Activated CD8-positive, alpha-beta memory T cell treated with anti-CD3 and anti-CD28 coated beads, Interleukin-2, amount 50 U/mL, for 4 hours (primary cell): ENCODE measurements at regions not wholly inside any gene's neighbourhood (a gene's known extent, or its start where the extent isn't known, plus 50 kb on each side); places are given as distances from the start of the nearest gene placed in this dataset.

ENCODE experiments used
- DNase-seq: peaks from one replicate; pipeline ENCODE4 v3.0.0-alpha.2; 2020

- DNase-seq: no peak
Observed at GRCh38 chr3:152155246-152156020, 113.3 kb upstream of the MBNL1 start.

- DNase-seq: no peak
Observed at GRCh38 chr3:152156880-152157279, 111.8 kb upstream of the MBNL1 start.

- no peak for DNase-seq
Observed at GRCh38 chr3:152157337-152157736, 111.4 kb upstream of the MBNL1 start.

GRCh38 chr3:152159328-152159727 lies 109.4 kb upstream of the MBNL1 start:
- DNase-seq: no peak

GRCh38 chr3:152160350-152161011 lies 108.2 kb upstream of the MBNL1 start:
- no peak for DNase-seq

- DNase-seq: no peak
Observed at GRCh38 chr3:152172460-152172859, 96.3 kb upstream of the MBNL1 start.

- DNase-seq: no peak
Observed at GRCh38 chr3:152173627-152174026, 95.1 kb upstream of the MBNL1 start.

GRCh38 chr3:152174876-152175527 lies 93.7 kb upstream of the MBNL1 start:
- no peak for DNase-seq

GRCh38 chr3:152175528-152175889 lies 93.2 kb upstream of the MBNL1 start:
- DNase-seq: no peak

GRCh38 chr3:152176241-152176640 lies 92.5 kb upstream of the MBNL1 start:
- DNase-seq: no peak

GRCh38 chr3:152176998-152177397 lies 91.7 kb upstream of the MBNL1 start:
- DNase-seq: no peak

GRCh38 chr3:152177757-152178156 lies 91.0 kb upstream of the MBNL1 start:
- no peak for DNase-seq

GRCh38 chr3:152183473-152183872 lies 85.3 kb upstream of the MBNL1 start:
- DNase-seq: peak; percentile 60

GRCh38 chr3:152184971-152185686 lies 83.6 kb upstream of the MBNL1 start:
- DNase-seq: no peak

GRCh38 chr3:152185891-152186630 lies 82.7 kb upstream of the MBNL1 start:
- DNase-seq: no peak

- DNase-seq: no peak
Observed at GRCh38 chr3:152190636-152191183, 78.0 kb upstream of the MBNL1 start.

GRCh38 chr3:152192050-152192449 lies 76.7 kb upstream of the MBNL1 start:
- DNase-seq: no peak

- DNase-seq: no peak
Observed at GRCh38 chr3:152192936-152193672, 75.6 kb upstream of the MBNL1 start.

- no peak for DNase-seq
Observed at GRCh38 chr3:152193673-152194267, 75.0 kb upstream of the MBNL1 start.

GRCh38 chr3:152195206-152195605 lies 73.5 kb upstream of the MBNL1 start:
- no peak for DNase-seq

GRCh38 chr3:152196782-152197181 lies 71.9 kb upstream of the MBNL1 start:
- no peak for DNase-seq
